Myocyte (in vitro differentiated cells): ENCODE measurements at regions not wholly inside any gene's neighbourhood (a gene's known extent, or its start where the extent isn't known, plus 50 kb on each side); places are given as distances from the start of the nearest gene placed in this dataset.

Experiments used
- DNase-seq: peaks from one replicate; pipeline ENCODE4 v3.0.0-alpha.2; 2012; ENCODE audit warnings: low read depth

GRCh38 chr2:31469648-31470047 lies 55.1 kb upstream of the XDH start:
- DNase-seq, result peak; percentile 25

DNA sequence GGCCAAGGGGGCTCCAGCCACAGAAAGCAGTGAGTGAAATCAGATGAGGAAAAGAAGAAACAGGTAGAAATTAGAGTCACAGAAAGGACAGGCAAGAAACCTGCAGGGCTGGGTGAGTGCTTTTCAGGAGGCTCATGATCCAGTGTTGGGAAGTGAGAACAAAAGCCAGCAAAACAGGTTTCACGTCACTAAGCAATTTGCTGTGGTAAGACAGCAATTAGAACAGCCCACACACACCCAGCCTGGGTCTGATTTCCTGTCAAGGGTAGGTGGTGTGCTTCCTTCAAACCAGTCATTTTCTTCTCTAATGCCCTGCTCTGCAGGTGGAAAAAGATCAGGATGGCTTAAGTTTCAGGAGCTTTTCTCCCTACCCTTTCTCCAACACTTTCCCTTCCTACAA lies 52.9 kb upstream of the XDH start:
- no peak for DNase-seq
